HEK293T (cell line): ENCODE measurements at regions not wholly inside any gene's neighbourhood (a gene's known extent, or its start where the extent isn't known, plus 50 kb on each side); places are given as distances from the start of the nearest gene placed in this dataset.

Experiments used
- CTCF ChIA-PET: fragments of 350-600 bp; formaldehyde crosslinking; extraction: SDS; loops from one replicate; lab custom pipeline; 2021; ENCODE audit warnings: antibody characterized with exemption, inconsistent platforms; lab: Yijun Ruan, JAX
- POLR2A ChIA-PET: fragments of 350-600 bp; formaldehyde crosslinking; extraction: SDS; loops from one replicate; lab custom pipeline; 2020; ENCODE audit warnings: antibody characterized with exemption, inconsistent platforms; lab: Yijun Ruan, JAX
- DNase-seq: peaks from one replicate; pipeline ENCODE4 v3.0.0; 2012; ENCODE audit warnings: mixed read lengths; ENCODE audit errors: extremely low spot score
- ARNT ChIP-seq: fragments of 450-650 bp; IDR thresholded peaks from 2 replicates; pipeline ENCODE4 v1.6.1; 2017; ENCODE audit warnings: mild to moderate bottlenecking
- BHLHE40 ChIP-seq: fragments of 450-650 bp; IDR thresholded peaks from 2 replicates; pipeline ENCODE4 v1.6.1; 2016; ENCODE audit warnings: mild to moderate bottlenecking, moderate library complexity, borderline replicate concordance
- CTBP1 ChIP-seq: fragments of 450-650 bp; IDR thresholded peaks from 2 replicates; pipeline ENCODE4 v1.6.1; 2016; ENCODE audit warnings: borderline replicate concordance
- ELF4 ChIP-seq: fragments of 450-650 bp; IDR thresholded peaks from 2 replicates; pipeline ENCODE4 v1.6.1; 2017; ENCODE audit warnings: antibody characterized with exemption
- FOXA1 ChIP-seq: fragments of 450-650 bp; IDR thresholded peaks from 2 replicates; pipeline ENCODE4 v1.6.1; 2016; ENCODE audit warnings: mild to moderate bottlenecking
- FOXK2 ChIP-seq: fragments of 450-650 bp; IDR thresholded peaks from 2 replicates; pipeline ENCODE4 v1.6.1; 2016; ENCODE audit warnings: mild to moderate bottlenecking
- FOXM1 ChIP-seq: fragments of 450-650 bp; IDR thresholded peaks from 2 replicates; pipeline ENCODE4 v1.6.1; 2017; ENCODE audit warnings: mild to moderate bottlenecking, borderline replicate concordance
- HDGF ChIP-seq: fragments of 450-650 bp; IDR thresholded peaks from 2 replicates; pipeline ENCODE4 v1.6.1; 2017; ENCODE audit warnings: antibody characterized with exemption, borderline replicate concordance
- L3MBTL2 ChIP-seq: fragments of 450-650 bp; conservative IDR thresholded peaks from 2 replicates; pipeline ENCODE4 v1.6.1; 2016; ENCODE audit warnings: mild to moderate bottlenecking
- LEF1 ChIP-seq: fragments of 450-650 bp; IDR thresholded peaks from 2 replicates; pipeline ENCODE4 v1.6.1; 2017; ENCODE audit warnings: mild to moderate bottlenecking, borderline replicate concordance
- NFRKB ChIP-seq: fragments of 450-650 bp; IDR thresholded peaks from 2 replicates; pipeline ENCODE4 v1.6.1; 2016; ENCODE audit warnings: mild to moderate bottlenecking, moderate library complexity
- SP1 ChIP-seq: fragments of 450-650 bp; IDR thresholded peaks from 2 replicates; pipeline ENCODE4 v1.6.1; 2017
- SUZ12 ChIP-seq: fragments of 450-650 bp; IDR thresholded peaks from 2 replicates; pipeline ENCODE4 v1.6.1; 2016; ENCODE audit warnings: mild to moderate bottlenecking
- TARDBP ChIP-seq: fragments of 450-650 bp; IDR thresholded peaks from 2 replicates; pipeline ENCODE4 v1.6.1; 2016
- ZNF384 ChIP-seq: fragments of 450-650 bp; IDR thresholded peaks from 2 replicates; pipeline ENCODE4 v1.6.1; 2016
- TF ChIP-seq, protein P1 (sequence below): fragments of 450-650 bp; IDR thresholded peaks from 2 replicates; pipeline ENCODE4 v1.6.1; 2016

DNA sequence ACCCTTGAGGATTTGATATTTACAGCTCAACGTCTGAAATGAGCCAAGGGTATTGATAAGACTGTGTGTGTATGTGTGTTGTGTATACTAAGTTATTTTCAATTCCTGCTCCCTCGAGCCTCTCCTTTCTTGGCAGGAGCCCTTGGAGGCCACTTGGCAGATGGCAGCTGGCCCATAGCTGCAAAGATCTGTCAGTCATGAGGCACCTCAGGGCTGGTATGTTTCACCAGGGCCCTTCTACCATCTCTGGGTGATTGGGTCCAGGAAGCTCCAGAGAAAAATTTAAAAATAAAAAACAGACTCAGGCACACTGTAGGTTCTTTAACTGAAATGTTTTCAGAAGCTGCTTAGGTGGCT, 355.7 kb downstream of the HAPSTR1 start:
- no peak for DNase-seq
- TF ChIP-seq SUZ12 (no peak), FOXM1 (no peak), FOXA1 (no peak), CTBP1 (no peak), L3MBTL2 (no peak), ZNF384 (no peak), TARDBP (no peak), FOXK2 (no peak), ARNT (no peak), BHLHE40 (no peak), NFRKB (no peak), SP1 (no peak), LEF1 (no peak), ELF4 (no peak)
- TF ChIP-seq, protein P1, sequence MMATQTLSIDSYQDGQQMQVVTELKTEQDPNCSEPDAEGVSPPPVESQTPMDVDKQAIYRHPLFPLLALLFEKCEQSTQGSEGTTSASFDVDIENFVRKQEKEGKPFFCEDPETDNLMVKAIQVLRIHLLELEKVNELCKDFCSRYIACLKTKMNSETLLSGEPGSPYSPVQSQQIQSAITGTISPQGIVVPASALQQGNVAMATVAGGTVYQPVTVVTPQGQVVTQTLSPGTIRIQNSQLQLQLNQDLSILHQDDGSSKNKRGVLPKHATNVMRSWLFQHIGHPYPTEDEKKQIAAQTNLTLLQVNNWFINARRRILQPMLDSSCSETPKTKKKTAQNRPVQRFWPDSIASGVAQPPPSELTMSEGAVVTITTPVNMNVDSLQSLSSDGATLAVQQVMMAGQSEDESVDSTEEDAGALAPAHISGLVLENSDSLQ: no peak
- POLR2A ChIA-PET: no interaction called here
- CTCF ChIA-PET: no interaction called here

GRCh38 chr16:9447699-9448098, 356.3 kb downstream of the HAPSTR1 start:
- ChIA-PET POLR2A (no interaction called here), CTCF (no interaction called here)
- no peak for TF ChIP-seq CTBP1
- TF ChIP-seq ARNT: no peak
- no peak for TF ChIP-seq ZNF384
- no peak for TF ChIP-seq BHLHE40
- TF ChIP-seq HDGF: no peak
- no peak for TF ChIP-seq SP1
- TF ChIP-seq TARDBP: no peak
- TF ChIP-seq, protein P1: no peak
- TF ChIP-seq NFRKB: no peak
- no peak for TF ChIP-seq FOXA1
- TF ChIP-seq L3MBTL2: no peak
- no peak for TF ChIP-seq SUZ12
- TF ChIP-seq FOXM1: no peak
- no peak for TF ChIP-seq ELF4
- TF ChIP-seq LEF1: no peak
- TF ChIP-seq FOXK2: no peak
- no peak for DNase-seq

GRCh38 chr16:9449597-9449996, 358.2 kb downstream of the HAPSTR1 start:
- CTCF ChIA-PET: no interaction called here
- TF ChIP-seq ZNF384 (no peak), LEF1 (no peak), L3MBTL2 (no peak), NFRKB (no peak), SP1 (no peak), ARNT (no peak), SUZ12 (no peak), CTBP1 (no peak), FOXA1 (no peak), HDGF (no peak), BHLHE40 (no peak), TARDBP (no peak), FOXM1 (no peak), ELF4 (no peak)
- TF ChIP-seq, protein P1: no peak
- POLR2A ChIA-PET: no interaction called here
- no peak for DNase-seq

DNA sequence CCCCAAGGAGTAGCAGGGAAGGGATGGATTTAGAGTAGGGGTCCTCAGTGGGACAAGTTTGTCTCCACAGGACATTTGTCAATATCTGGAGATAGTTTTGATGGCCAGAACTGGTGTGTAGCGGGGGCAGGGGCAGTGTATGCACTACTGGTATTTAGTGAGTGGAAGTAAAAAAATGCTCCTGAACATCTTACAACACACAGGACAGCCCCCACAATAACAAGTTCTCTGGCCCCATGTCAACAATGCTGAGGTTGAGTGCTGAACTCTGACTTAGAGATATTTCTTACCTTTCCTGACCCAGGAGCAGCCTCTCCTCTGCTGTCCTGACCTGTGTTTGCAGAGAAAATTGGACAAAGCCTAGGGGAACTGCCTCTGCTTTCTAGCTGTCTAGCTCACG, 365.8 kb downstream of the HAPSTR1 start:
- no peak for TF ChIP-seq NFRKB
- no peak for TF ChIP-seq L3MBTL2
- TF ChIP-seq TARDBP: no peak
- no peak for TF ChIP-seq BHLHE40
- no peak for TF ChIP-seq LEF1
- TF ChIP-seq FOXK2: no peak
- TF ChIP-seq SP1: no peak
- no peak for TF ChIP-seq HDGF
- ChIA-PET POLR2A (no interaction called here), CTCF (no interaction called here)
- DNase-seq: no peak

- TF ChIP-seq CTBP1 (no peak), BHLHE40 (no peak), FOXK2 (no peak)
- ChIA-PET CTCF (no interaction called here), POLR2A (no interaction called here)
- DNase-seq: no peak
These were observed 367.4 kb downstream of the HAPSTR1 start for GRCh38 chr16:9458816-9459215.

GRCh38 chr16:9462984-9463383, 371.5 kb downstream of the HAPSTR1 start:
- POLR2A ChIA-PET: no interaction called here
- no peak for TF ChIP-seq LEF1
- TF ChIP-seq ARNT: no peak
- TF ChIP-seq BHLHE40: no peak
- no peak for TF ChIP-seq L3MBTL2
- TF ChIP-seq CTBP1: no peak
- no peak for TF ChIP-seq NFRKB
- TF ChIP-seq FOXK2: no peak
- no peak for TF ChIP-seq SP1
- no peak for TF ChIP-seq FOXM1
- TF ChIP-seq TARDBP: no peak
- CTCF ChIA-PET: interaction anchor here (0.6 kb wide), 1 partner anchor 14 kb away, joined by 3 read pairs; no protein-coding TSS in a partner anchor
- DNase-seq: no peak
